ENCODE measurements at regions not wholly inside any gene's neighbourhood (a gene's known extent, or its start where the extent isn't known, plus 50 kb on each side); places are given as distances from the start of the nearest gene placed in this dataset.

DNA sequence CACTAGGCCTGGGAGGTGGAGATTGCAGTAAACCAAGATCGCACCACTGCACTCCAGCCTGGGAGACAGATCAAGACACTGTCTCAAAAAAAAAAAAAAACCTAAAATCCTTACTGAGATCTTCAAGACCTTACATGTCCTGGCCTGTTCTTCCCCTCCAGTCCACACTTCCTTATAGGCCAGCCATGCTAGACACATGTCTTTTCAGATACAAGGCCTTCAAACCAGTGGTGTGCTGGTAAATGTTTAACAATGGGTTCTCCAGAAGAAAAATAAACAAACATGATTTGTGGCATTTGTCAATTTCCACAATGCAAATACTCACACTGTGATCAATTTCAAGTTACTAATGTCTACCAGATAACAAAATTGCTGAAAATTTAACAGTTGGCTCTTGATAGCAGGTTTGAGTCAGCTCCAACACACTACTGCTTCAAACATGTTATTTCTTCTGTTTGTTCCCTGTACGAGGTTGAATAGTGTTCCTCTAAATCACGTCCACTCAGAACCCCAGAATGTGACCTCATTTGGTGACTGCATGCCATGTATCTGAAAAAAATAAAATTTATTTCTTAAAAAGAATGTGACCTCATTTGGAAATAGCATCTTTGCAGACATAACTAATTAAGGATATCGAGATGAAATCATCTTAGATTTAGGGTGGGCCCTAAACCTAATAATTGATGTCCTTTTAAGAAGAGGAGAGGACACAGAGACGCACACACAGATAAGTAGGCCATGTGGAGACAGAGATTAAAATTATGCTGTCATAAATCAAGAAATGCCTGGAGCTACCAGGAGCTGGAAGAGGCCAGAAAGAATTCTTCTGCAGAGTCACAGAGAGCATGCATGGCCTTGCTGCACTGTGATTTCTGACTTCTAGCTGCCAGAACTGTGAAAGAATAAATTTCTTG lies 144.4 kb downstream of the ZNF674 start:
- TF ChIP-seq POLR2AphosphoS5 (IDR thresholded peaks at IDR 0.05) (no peak), POLR2A (IDR thresholded peaks at IDR 0.05) (no peak), EP300 (IDR thresholded peaks at IDR 0.05; ENCODE audit: low read depth) (no peak)
- TF ChIP-seq, protein P1, sequence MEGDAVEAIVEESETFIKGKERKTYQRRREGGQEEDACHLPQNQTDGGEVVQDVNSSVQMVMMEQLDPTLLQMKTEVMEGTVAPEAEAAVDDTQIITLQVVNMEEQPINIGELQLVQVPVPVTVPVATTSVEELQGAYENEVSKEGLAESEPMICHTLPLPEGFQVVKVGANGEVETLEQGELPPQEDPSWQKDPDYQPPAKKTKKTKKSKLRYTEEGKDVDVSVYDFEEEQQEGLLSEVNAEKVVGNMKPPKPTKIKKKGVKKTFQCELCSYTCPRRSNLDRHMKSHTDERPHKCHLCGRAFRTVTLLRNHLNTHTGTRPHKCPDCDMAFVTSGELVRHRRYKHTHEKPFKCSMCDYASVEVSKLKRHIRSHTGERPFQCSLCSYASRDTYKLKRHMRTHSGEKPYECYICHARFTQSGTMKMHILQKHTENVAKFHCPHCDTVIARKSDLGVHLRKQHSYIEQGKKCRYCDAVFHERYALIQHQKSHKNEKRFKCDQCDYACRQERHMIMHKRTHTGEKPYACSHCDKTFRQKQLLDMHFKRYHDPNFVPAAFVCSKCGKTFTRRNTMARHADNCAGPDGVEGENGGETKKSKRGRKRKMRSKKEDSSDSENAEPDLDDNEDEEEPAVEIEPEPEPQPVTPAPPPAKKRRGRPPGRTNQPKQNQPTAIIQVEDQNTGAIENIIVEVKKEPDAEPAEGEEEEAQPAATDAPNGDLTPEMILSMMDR (IDR thresholded peaks at IDR 0.05): no peak

All from transverse colon (tissue), 4 donors.